B cell (primary cell): ENCODE measurements at regions not wholly inside any gene's neighbourhood (a gene's known extent, or its start where the extent isn't known, plus 50 kb on each side); places are given as distances from the start of the nearest gene placed in this dataset.

Source experiments
- ATAC-seq: fragments of 200-7000 bp; cut with Tn5 transposase; one replicate; pipeline ENCODE4 v1.10.0; 2021; ENCODE audit warnings: low read depth, mild to moderate bottlenecking, moderate number of reproducible peaks, moderate library complexity
- CTCF ChIA-PET: fragments of 350-600 bp; sonication (Branson Sonifier 250); formaldehyde crosslinking; loops from one replicate; lab custom pipeline; 2021; ENCODE audit warnings: antibody characterized with exemption, inconsistent platforms; lab: Charles Lee
- POLR2A ChIA-PET: fragments of 350-600 bp; sonication (Branson Sonifier 250); formaldehyde crosslinking; loops from one replicate; lab custom pipeline; 2021; ENCODE audit warnings: antibody characterized with exemption; lab: Charles Lee
- DNase-seq: peaks from one replicate; pipeline ENCODE4 v3.0.0; 2013
- H2AFZ ChIP-seq: 2 replicates; pipeline ENCODE4 v1.6.1; 2012; ENCODE audit warnings: mild to moderate bottlenecking, low read depth, low read length; ENCODE audit not compliant: insufficient read depth, poor library complexity, severe bottlenecking
- H3K27ac ChIP-seq, 2 donors: 1 replicate in 1 of 2; 2 replicates in 1 of 2; pipeline ENCODE4 v1.5.1; 2012 to 2013; ENCODE audit warnings: low read length in 2 of 2, mild to moderate bottlenecking in 2 of 2, moderate library complexity in 1 of 2
- H3K27me3 ChIP-seq, 4 experiments: fragments of 200-600 bp in 1 of 4; sonication (generic) in 1 of 4; replicated peaks in 1 of 4; 1 replicate in 2 of 4; 2 replicates in 2 of 4; pipeline versions ENCODE4 v1.6.1 to v1.7.0; 2013 to 2016; ENCODE audit warnings: low read length in 3 of 4, mild to moderate bottlenecking in 2 of 4, mixed read lengths in 1 of 4, moderate library complexity in 1 of 4; ENCODE audit not compliant: insufficient read depth in 4 of 4, control insufficient read depth in 3 of 4; ENCODE audit errors: control extremely low read depth in 1 of 4
- H3K36me3 ChIP-seq, 2 experiments: replicated peaks in 1 of 2; 1 replicate in 1 of 2; 2 replicates in 1 of 2; pipeline versions ENCODE4 v1.6.1 to v1.7.1; 2013; ENCODE audit warnings: low read length in 1 of 2; ENCODE audit not compliant: insufficient read depth in 2 of 2, control insufficient read depth in 1 of 2; ENCODE audit errors: control extremely low read depth in 1 of 2, extremely low read depth in 1 of 2
- H3K4me1 ChIP-seq, 2 donors: fragments of 200-600 bp in 1 of 2; sonication (generic) in 1 of 2; 1 replicate in 1 of 2; 2 replicates in 1 of 2; pipeline versions ENCODE4 v1.5.1 to v1.6.1; 2013 to 2017; ENCODE audit warnings: low read length in 2 of 2; ENCODE audit not compliant: control insufficient read depth in 2 of 2, insufficient read depth in 2 of 2
- H3K4me2 ChIP-seq: replicated peaks from 2 replicates; pipeline ENCODE3; 2012; ENCODE audit warnings: mild to moderate bottlenecking, low read depth, low read length; ENCODE audit not compliant: poor library complexity, severe bottlenecking
- H3K4me3 ChIP-seq, 5 experiments: fragments of 200-600 bp in 1 of 5; sonication (generic) in 1 of 5; 1 replicate in 3 of 5; 2 replicates in 2 of 5; pipeline versions ENCODE4 v1.5.1 to v1.7.0; 2011 to 2016; ENCODE audit warnings: low read length in 4 of 5, mild to moderate bottlenecking in 4 of 5, low read depth in 2 of 5, control low read depth in 1 of 5, moderate library complexity in 1 of 5; ENCODE audit not compliant: insufficient read depth in 1 of 5; ENCODE audit errors: control extremely low read depth in 1 of 5, extremely low read depth in 1 of 5
- H3K79me2 ChIP-seq: fragments of 200-600 bp; sonication (generic); one replicate; pipeline ENCODE4 v1.6.0; 2016; ENCODE audit warnings: low read length; ENCODE audit not compliant: control insufficient read depth, insufficient read depth
- H3K9ac ChIP-seq: fragments of 200-600 bp; sonication (generic); 2 replicates; pipeline ENCODE4 v1.6.1; 2017; ENCODE audit warnings: mild to moderate bottlenecking, low read length, moderate library complexity
- H3K9me3 ChIP-seq, 3 donors: one replicate each; pipeline versions ENCODE4 v1.6.1 to v1.7.1; 2013; ENCODE audit warnings: low read length in 2 of 3; ENCODE audit not compliant: control insufficient read depth in 2 of 3, insufficient read depth in 1 of 3; ENCODE audit errors: control extremely low read depth in 1 of 3
- H4K20me1 ChIP-seq: 2 replicates; pipeline ENCODE4 v1.6.0; 2012; ENCODE audit warnings: mild to moderate bottlenecking, low read length; ENCODE audit not compliant: insufficient read depth, control insufficient read depth, poor library complexity, severe bottlenecking
- H3K27ac Mint-ChIP-seq: one replicate; pipeline ENCODE4 v1.8.0; 2021; ENCODE audit warnings: mixed read lengths
- H3K27me3 Mint-ChIP-seq: one replicate; pipeline ENCODE4 v1.8.0; 2021; ENCODE audit warnings: mixed read lengths
- H3K4me1 Mint-ChIP-seq: one replicate; pipeline ENCODE4 v1.8.0; 2021; ENCODE audit warnings: mixed read lengths
- H3K4me3 Mint-ChIP-seq: one replicate; pipeline ENCODE4 v1.8.0; 2021; ENCODE audit warnings: mixed read lengths
- H3K9me3 Mint-ChIP-seq: one replicate; pipeline ENCODE4 v1.8.0; 2022; ENCODE audit warnings: mixed read lengths; ENCODE audit not compliant: insufficient read depth
- CTCF ChIP-seq: fragments of 200-600 bp; IDR thresholded peaks from one replicate; pipeline ENCODE4 v1.8.0; 2022; ENCODE audit warnings: antibody characterized with exemption, mild to moderate bottlenecking
- EZH2 ChIP-seq: IDR thresholded peaks from 2 replicates; pipeline ENCODE4 v1.6.1; 2012; ENCODE audit warnings: borderline replicate concordance, low read depth, mild to moderate bottlenecking, moderate library complexity, low read length; ENCODE audit not compliant: insufficient read depth, poor library complexity, severe bottlenecking
- WGBS: methylation state at CpG from one replicate; pipeline ENCODE4 v1.1.5; 2013; ENCODE audit warnings: missing lambda C conversion rate; ENCODE audit not compliant: insufficient coverage; 5-methylcytosine and 5-hydroxymethylcytosine counted together
- intact Hi-C: fragments of 100-400 bp; cut with micrococcal nuclease; formaldehyde crosslinking; loops from one replicate; pipeline ENCODE4 v1.10.0; 2022

- no peak overlapping the region for H3K4me2 ChIP-seq
- Mint-ChIP-seq H3K27me3 (no peaks in the 10 kb centered on the region), H3K27ac (no peak overlapping the region), H3K9me3 (no peaks in the 10 kb centered on the region), H3K4me3 (no peak overlapping the region), H3K4me1 (no peaks in the 10 kb centered on the region)
- no peaks in the 10 kb centered on the region for H4K20me1 ChIP-seq
- no peak overlapping the region for H3K9ac ChIP-seq
- TF ChIP-seq CTCF (no peak), EZH2 (no peak)
- ChIA-PET POLR2A (no interaction called here), CTCF (no interaction called here)
- H3K36me3 ChIP-seq: no peaks in the 10 kb centered on the region
- WGBS: 44% methylated on average over 6 of the region's 10 CpGs
- no peak for DNase-seq
- no peak overlapping the region for H3K4me3 ChIP-seq
- H3K27me3 ChIP-seq: no peaks in the 10 kb centered on the region
- no peak overlapping the region for H2AFZ ChIP-seq
- intact Hi-C loops: no loop called here
- no peaks in the 10 kb centered on the region for H3K9me3 ChIP-seq
- no peak overlapping the region for H3K27ac ChIP-seq
- H3K4me1 ChIP-seq: no peaks in the 10 kb centered on the region
- no peak for ATAC-seq
- H3K79me2 ChIP-seq: no peaks in the 10 kb centered on the region
Observed at GRCh38 chr4:67052814-67053675, 492.3 kb downstream of the CENPC start.

- ChIA-PET CTCF (no interaction called here), POLR2A (no interaction called here)
- no peak for DNase-seq
- H3K9ac ChIP-seq: no peak overlapping the region
- no peaks in the 10 kb centered on the region for H3K9me3 Mint-ChIP-seq
- no peak overlapping the region for H3K4me3 Mint-ChIP-seq
- no peaks in the 10 kb centered on the region for H3K9me3 ChIP-seq
- no peaks in the 10 kb centered on the region for H3K36me3 ChIP-seq
- no peak overlapping the region for H2AFZ ChIP-seq
- no peaks in the 10 kb centered on the region for H3K27me3 ChIP-seq
- H3K27me3 Mint-ChIP-seq: no peaks in the 10 kb centered on the region
- H3K4me1 ChIP-seq: no peaks in the 10 kb centered on the region
- H4K20me1 ChIP-seq: no peaks in the 10 kb centered on the region
- no peak for ATAC-seq
- H3K27ac Mint-ChIP-seq: no peak overlapping the region
- no peaks in the 10 kb centered on the region for H3K4me1 Mint-ChIP-seq
- no peak overlapping the region for H3K4me2 ChIP-seq
- H3K4me3 ChIP-seq: no peak overlapping the region
- no peak overlapping the region for H3K27ac ChIP-seq
- no peaks in the 10 kb centered on the region for H3K79me2 ChIP-seq
- WGBS: 100% methylated on average over 2 of the region's 4 CpGs
- intact Hi-C loops: no loop called here
- TF ChIP-seq CTCF (no peak), EZH2 (no peak)
Observed at GRCh38 chr4:67051000-67051789, 494.1 kb downstream of the CENPC start.
